K562 (cell line): ENCODE measurements at regions not wholly inside any gene's neighbourhood (a gene's known extent, or its start where the extent isn't known, plus 50 kb on each side); places are given as distances from the start of the nearest gene placed in this dataset.

Experiments used
- CBFB ChIP-seq: sonication (generic); formaldehyde crosslinking; IDR thresholded peaks from 2 replicates; pipeline ENCODE4 v1.4.0; 2020; ENCODE audit warnings: mild to moderate bottlenecking, missing genetic modification reagents
- CBX5 ChIP-seq: IDR thresholded peaks from 2 replicates; pipeline ENCODE4 v1.6.1; 2014; ENCODE audit warnings: low read depth, borderline replicate concordance
- GABPB1 ChIP-seq: sonication (generic); formaldehyde crosslinking; IDR thresholded peaks from 2 replicates; pipeline ENCODE4 v1.8.0; 2022; ENCODE audit warnings: mild to moderate bottlenecking, missing genetic modification reagents
- KLF10 ChIP-seq: fragments of 250-450 bp; sonication (Bioruptor Pico); IDR thresholded peaks from 2 replicates; pipeline ENCODE4 v1.6.1; 2021; ENCODE audit warnings: matching md5 sums
- NFXL1 ChIP-seq: fragments of 450-650 bp; formaldehyde crosslinking; IDR thresholded peaks from 2 replicates; pipeline ENCODE4 v1.4.0; 2021; ENCODE audit warnings: mild to moderate bottlenecking
- NR2F6 ChIP-seq: fragments of 450-650 bp; formaldehyde crosslinking; IDR thresholded peaks from 2 replicates; pipeline ENCODE4 v1.4.0; 2020; ENCODE audit warnings: mild to moderate bottlenecking
- RFX1 ChIP-seq: fragments of 450-650 bp; IDR thresholded peaks from 2 replicates; pipeline ENCODE4 v1.6.1; 2016; ENCODE audit warnings: mild to moderate bottlenecking, moderate library complexity
- SMARCC2 ChIP-seq: fragments of 450-650 bp; IDR thresholded peaks from 2 replicates; pipeline ENCODE4 v1.6.1; 2017; ENCODE audit warnings: antibody characterized with exemption, moderate library complexity, mild to moderate bottlenecking, low read depth
- ZNF431 ChIP-seq: sonication (generic); formaldehyde crosslinking; IDR thresholded peaks from 2 replicates; pipeline ENCODE4 v1.8.0; 2022; ENCODE audit warnings: mild to moderate bottlenecking, missing genetic modification reagents
- ZNF77 ChIP-seq: fragments of 250-450 bp; sonication (Bioruptor Pico); IDR thresholded peaks from 2 replicates; pipeline ENCODE4 v1.5.0; 2020
- TF ChIP-seq, protein P1 (sequence below): fragments of 250-450 bp; sonication (Bioruptor Pico); IDR thresholded peaks from 2 replicates; pipeline ENCODE4 v1.5.1; 2021; ENCODE audit warnings: mild to moderate bottlenecking
- TF ChIP-seq, protein P2 (sequence below), 2 experiments: fragments of 450-650 bp in 1 of 2; sonication (generic) in 1 of 2; formaldehyde crosslinking; conservative IDR thresholded peaks; 2 replicates each; pipeline versions ENCODE4 v1.4.0 to v1.8.1; 2020 to 2022; ENCODE audit warnings: mild to moderate bottlenecking in 1 of 2, missing genetic modification reagents in 1 of 2
- TF ChIP-seq, protein P3 (sequence below), 3 experiments: fragments of 200-800 bp in 1 of 3; fragments of 250-450 bp in 1 of 3; fragments of 450-650 bp in 1 of 3; sonication (Bioruptor Pico) in 1 of 3; sonication (Bioruptor generic) in 1 of 3; formaldehyde crosslinking in 1 of 3; IDR thresholded peaks; 2 replicates each; pipeline versions ENCODE4 v1.6.1 to v1.8.0; 2016 to 2022; ENCODE audit warnings: mild to moderate bottlenecking in 2 of 3, missing genetic modification characterization in 2 of 3, missing compliant biosample characterization in 1 of 3, moderate library complexity in 1 of 3
- TF ChIP-seq, protein P4 (sequence below): sonication (generic); formaldehyde crosslinking; IDR thresholded peaks from 2 replicates; pipeline ENCODE4 v1.8.1; 2023; ENCODE audit warnings: mild to moderate bottlenecking, missing genetic modification reagents
- TF ChIP-seq, protein P5 (sequence below): sonication (generic); formaldehyde crosslinking; IDR thresholded peaks from 2 replicates; pipeline ENCODE4 v1.8.0; 2023; ENCODE audit warnings: mild to moderate bottlenecking, missing genetic modification reagents

DNA sequence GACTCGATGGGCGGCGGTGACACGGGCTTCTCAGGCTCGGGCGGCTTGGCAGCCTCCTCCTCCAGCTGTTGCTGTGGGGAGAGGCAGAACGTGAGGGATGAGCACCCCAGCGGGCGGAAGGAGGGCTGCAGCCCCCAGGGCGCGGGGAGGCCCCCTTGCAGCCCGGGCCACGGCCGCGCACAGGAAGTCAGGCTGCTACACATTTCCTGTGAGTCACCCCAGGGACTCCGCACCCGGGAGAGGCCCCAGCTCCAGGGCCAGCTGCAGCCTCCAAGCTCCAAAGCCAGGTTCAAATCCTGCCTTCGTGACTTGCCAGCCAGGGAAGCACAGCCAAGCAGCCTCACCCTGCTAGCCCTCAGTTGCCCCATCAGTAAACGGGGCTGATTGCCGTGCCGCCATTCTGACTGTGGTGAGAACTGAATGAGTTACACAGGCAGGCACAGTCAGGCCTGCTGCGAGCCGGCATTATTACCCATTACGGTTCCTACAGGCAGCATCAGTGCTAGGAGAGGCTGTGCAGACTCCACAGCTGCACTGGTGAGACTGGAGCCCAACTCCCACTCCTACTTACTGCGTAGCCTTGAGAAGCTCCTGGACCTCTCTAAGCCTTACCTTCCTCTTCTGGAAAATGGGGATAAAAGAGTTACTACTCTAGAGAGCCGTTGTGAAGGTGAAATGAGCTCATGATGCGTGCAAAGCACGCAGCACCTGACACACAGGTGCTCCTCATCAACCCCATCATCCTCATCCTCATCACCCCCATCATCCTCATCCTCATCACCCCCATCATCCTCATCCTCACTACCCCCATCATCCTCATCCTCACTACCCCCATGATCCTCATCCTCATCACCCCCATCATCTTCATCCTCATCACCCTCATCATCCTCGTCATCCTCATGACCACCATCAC, 100.9 kb downstream of the NCOR2 start (continued):
- no peak for TF ChIP-seq CBX5
- TF ChIP-seq RFX1: no peak
- TF ChIP-seq, protein P1, sequence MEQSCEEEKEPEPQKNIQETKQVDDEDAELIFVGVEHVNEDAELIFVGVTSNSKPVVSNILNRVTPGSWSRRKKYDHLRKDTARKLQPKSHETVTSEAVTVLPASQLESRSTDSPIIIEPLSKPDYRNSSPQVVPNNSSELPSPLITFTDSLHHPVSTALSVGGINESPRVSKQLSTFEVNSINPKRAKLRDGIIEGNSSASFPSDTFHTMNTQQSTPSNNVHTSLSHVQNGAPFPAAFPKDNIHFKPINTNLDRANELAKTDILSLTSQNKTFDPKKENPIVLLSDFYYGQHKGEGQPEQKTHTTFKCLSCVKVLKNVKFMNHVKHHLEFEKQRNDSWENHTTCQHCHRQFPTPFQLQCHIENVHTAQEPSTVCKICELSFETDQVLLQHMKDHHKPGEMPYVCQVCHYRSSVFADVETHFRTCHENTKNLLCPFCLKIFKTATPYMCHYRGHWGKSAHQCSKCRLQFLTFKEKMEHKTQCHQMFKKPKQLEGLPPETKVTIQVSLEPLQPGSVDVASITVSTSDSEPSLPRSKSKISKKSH (CRISPR knock-in tag): no peak
- TF ChIP-seq, protein P2, sequence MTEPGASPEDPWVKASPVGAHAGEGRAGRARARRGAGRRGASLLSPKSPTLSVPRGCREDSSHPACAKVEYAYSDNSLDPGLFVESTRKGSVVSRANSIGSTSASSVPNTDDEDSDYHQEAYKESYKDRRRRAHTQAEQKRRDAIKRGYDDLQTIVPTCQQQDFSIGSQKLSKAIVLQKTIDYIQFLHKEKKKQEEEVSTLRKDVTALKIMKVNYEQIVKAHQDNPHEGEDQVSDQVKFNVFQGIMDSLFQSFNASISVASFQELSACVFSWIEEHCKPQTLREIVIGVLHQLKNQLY (CRISPR knock-in tag; conservative IDR thresholded peaks at IDR 0.05): no peak
- no peak for TF ChIP-seq ZNF431 (CRISPR knock-in tag)
- TF ChIP-seq, protein P3, sequence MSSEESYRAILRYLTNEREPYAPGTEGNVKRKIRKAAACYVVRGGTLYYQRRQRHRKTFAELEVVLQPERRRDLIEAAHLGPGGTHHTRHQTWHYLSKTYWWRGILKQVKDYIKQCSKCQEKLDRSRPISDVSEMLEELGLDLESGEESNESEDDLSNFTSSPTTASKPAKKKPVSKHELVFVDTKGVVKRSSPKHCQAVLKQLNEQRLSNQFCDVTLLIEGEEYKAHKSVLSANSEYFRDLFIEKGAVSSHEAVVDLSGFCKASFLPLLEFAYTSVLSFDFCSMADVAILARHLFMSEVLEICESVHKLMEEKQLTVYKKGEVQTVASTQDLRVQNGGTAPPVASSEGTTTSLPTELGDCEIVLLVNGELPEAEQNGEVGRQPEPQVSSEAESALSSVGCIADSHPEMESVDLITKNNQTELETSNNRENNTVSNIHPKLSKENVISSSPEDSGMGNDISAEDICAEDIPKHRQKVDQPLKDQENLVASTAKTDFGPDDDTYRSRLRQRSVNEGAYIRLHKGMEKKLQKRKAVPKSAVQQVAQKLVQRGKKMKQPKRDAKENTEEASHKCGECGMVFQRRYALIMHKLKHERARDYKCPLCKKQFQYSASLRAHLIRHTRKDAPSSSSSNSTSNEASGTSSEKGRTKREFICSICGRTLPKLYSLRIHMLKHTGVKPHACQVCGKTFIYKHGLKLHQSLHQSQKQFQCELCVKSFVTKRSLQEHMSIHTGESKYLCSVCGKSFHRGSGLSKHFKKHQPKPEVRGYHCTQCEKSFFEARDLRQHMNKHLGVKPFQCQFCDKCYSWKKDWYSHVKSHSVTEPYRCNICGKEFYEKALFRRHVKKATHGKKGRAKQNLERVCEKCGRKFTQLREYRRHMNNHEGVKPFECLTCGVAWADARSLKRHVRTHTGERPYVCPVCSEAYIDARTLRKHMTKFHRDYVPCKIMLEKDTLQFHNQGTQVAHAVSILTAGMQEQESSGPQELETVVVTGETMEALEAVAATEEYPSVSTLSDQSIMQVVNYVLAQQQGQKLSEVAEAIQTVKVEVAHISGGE (CRISPR knock-in tag; IDR thresholded peaks at IDR 0.05): no peak
- TF ChIP-seq, protein P4, sequence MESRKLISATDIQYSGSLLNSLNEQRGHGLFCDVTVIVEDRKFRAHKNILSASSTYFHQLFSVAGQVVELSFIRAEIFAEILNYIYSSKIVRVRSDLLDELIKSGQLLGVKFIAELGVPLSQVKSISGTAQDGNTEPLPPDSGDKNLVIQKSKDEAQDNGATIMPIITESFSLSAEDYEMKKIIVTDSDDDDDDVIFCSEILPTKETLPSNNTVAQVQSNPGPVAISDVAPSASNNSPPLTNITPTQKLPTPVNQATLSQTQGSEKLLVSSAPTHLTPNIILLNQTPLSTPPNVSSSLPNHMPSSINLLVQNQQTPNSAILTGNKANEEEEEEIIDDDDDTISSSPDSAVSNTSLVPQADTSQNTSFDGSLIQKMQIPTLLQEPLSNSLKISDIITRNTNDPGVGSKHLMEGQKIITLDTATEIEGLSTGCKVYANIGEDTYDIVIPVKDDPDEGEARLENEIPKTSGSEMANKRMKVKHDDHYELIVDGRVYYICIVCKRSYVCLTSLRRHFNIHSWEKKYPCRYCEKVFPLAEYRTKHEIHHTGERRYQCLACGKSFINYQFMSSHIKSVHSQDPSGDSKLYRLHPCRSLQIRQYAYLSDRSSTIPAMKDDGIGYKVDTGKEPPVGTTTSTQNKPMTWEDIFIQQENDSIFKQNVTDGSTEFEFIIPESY (CRISPR knock-in tag): peak; percentile 35; the same call in 1 of the 2 replicates
- TF ChIP-seq, protein P5, sequence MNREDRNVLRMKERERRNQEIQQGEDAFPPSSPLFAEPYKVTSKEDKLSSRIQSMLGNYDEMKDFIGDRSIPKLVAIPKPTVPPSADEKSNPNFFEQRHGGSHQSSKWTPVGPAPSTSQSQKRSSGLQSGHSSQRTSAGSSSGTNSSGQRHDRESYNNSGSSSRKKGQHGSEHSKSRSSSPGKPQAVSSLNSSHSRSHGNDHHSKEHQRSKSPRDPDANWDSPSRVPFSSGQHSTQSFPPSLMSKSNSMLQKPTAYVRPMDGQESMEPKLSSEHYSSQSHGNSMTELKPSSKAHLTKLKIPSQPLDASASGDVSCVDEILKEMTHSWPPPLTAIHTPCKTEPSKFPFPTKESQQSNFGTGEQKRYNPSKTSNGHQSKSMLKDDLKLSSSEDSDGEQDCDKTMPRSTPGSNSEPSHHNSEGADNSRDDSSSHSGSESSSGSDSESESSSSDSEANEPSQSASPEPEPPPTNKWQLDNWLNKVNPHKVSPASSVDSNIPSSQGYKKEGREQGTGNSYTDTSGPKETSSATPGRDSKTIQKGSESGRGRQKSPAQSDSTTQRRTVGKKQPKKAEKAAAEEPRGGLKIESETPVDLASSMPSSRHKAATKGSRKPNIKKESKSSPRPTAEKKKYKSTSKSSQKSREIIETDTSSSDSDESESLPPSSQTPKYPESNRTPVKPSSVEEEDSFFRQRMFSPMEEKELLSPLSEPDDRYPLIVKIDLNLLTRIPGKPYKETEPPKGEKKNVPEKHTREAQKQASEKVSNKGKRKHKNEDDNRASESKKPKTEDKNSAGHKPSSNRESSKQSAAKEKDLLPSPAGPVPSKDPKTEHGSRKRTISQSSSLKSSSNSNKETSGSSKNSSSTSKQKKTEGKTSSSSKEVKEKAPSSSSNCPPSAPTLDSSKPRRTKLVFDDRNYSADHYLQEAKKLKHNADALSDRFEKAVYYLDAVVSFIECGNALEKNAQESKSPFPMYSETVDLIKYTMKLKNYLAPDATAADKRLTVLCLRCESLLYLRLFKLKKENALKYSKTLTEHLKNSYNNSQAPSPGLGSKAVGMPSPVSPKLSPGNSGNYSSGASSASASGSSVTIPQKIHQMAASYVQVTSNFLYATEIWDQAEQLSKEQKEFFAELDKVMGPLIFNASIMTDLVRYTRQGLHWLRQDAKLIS: no peak
- TF ChIP-seq NFXL1: no peak
- TF ChIP-seq CBFB (CRISPR knock-in tag): no peak
- TF ChIP-seq GABPB1 (CRISPR knock-in tag): 0 out of 2 replicates have a peak, but pooled peaks have one; percentile 17
- TF ChIP-seq ZNF77 (CRISPR knock-in tag): no peak
- TF ChIP-seq SMARCC2: no peak
- no peak for TF ChIP-seq NR2F6 (CRISPR knock-in tag)
- no peak for TF ChIP-seq KLF10 (CRISPR knock-in tag)
